GM23338 (cell line): ENCODE measurements at regions not wholly inside any gene's neighbourhood (a gene's known extent, or its start where the extent isn't known, plus 50 kb on each side); places are given as distances from the start of the nearest gene placed in this dataset.

ENCODE experiments used
- ATAC-seq: fragments of 200-7000 bp; cut with Tn5 transposase; 3 replicates; pipeline ENCODE4 v1.9.1; 2020
- DNase-seq: peaks from one replicate; pipeline ENCODE4 v3.0.0-alpha.2; 2015; ENCODE audit warnings: low spot score
- H2AFZ ChIP-seq: fragments of 200-600 bp; sonication (generic); 2 replicates; pipeline ENCODE4 v1.8.0; 2016; ENCODE audit warnings: antibody characterized with exemption, mild to moderate bottlenecking, moderate library complexity
- H3F3A ChIP-seq: fragments of 200-600 bp; sonication (generic); replicated peaks from 2 replicates; pipeline ENCODE4 v1.8.0; 2017; ENCODE audit warnings: antibody characterized with exemption, mixed run types, low read depth
- H3K27ac ChIP-seq: fragments of 200-600 bp; sonication (generic); 2 replicates; pipeline ENCODE4 v1.6.1; 2016; ENCODE audit warnings: low read depth
- H3K27me3 ChIP-seq: fragments of 200-600 bp; sonication (generic); 2 replicates; pipeline ENCODE4 v1.8.0; 2016; ENCODE audit warnings: mild to moderate bottlenecking, mixed run types, moderate library complexity; ENCODE audit not compliant: insufficient read depth
- H3K36me3 ChIP-seq: fragments of 200-600 bp; sonication (generic); 2 replicates; pipeline ENCODE4 v1.8.0; 2016; ENCODE audit warnings: mild to moderate bottlenecking; ENCODE audit not compliant: insufficient read depth
- H3K4me1 ChIP-seq: fragments of 200-600 bp; sonication (generic); 2 replicates; pipeline ENCODE4 v1.8.0; 2016; ENCODE audit warnings: mild to moderate bottlenecking, moderate library complexity; ENCODE audit not compliant: insufficient read depth
- H3K4me2 ChIP-seq: fragments of 200-600 bp; sonication (generic); 2 replicates; pipeline ENCODE4 v1.7.1; 2017; ENCODE audit warnings: mixed run types
- H3K4me3 ChIP-seq: fragments of 200-600 bp; sonication (generic); 2 replicates; pipeline ENCODE4 v1.6.1; 2016; ENCODE audit warnings: mixed run types
- H3K79me2 ChIP-seq: fragments of 200-600 bp; sonication (generic); replicated peaks from 2 replicates; pipeline ENCODE4 v1.8.0; 2017; ENCODE audit warnings: mild to moderate bottlenecking; ENCODE audit not compliant: insufficient read depth
- H3K9me2 ChIP-seq: fragments of 200-600 bp; sonication (generic); 2 replicates; pipeline ENCODE4 v1.8.0; 2017; ENCODE audit not compliant: insufficient read depth
- H4K20me1 ChIP-seq: fragments of 200-600 bp; sonication (generic); replicated peaks from 2 replicates; pipeline ENCODE4 v1.8.0; 2017; ENCODE audit warnings: mild to moderate bottlenecking; ENCODE audit not compliant: insufficient read depth
- H3K27ac Mint-ChIP-seq: 2 replicates; pipeline ENCODE4 v1.8.0; 2020; ENCODE audit warnings: inconsistent platforms, mild to moderate bottlenecking, moderate library complexity, mixed read lengths
- H3K27me3 Mint-ChIP-seq: 3 replicates; pipeline ENCODE4 v1.8.0; 2022; ENCODE audit warnings: low read depth, mild to moderate bottlenecking, moderate library complexity, mixed read lengths, inconsistent platforms; ENCODE audit not compliant: insufficient read depth, poor library complexity
- H3K36me3 Mint-ChIP-seq: 3 replicates; pipeline ENCODE4 v1.8.0; 2021; ENCODE audit warnings: low read depth, mild to moderate bottlenecking, inconsistent platforms, moderate library complexity, mixed read lengths
- H3K4me1 Mint-ChIP-seq: 3 replicates; pipeline ENCODE4 v1.8.0; 2020; ENCODE audit warnings: mild to moderate bottlenecking, inconsistent platforms, mixed read lengths
- H3K4me3 Mint-ChIP-seq: 3 replicates; pipeline ENCODE4 v1.8.0; 2021; ENCODE audit warnings: moderate library complexity, mild to moderate bottlenecking, inconsistent platforms, mixed read lengths
- H3K9me3 Mint-ChIP-seq: 3 replicates; pipeline ENCODE4 v1.8.0; 2020; ENCODE audit warnings: moderate library complexity, mild to moderate bottlenecking, inconsistent platforms, mixed read lengths
- CREB1 ChIP-seq: fragments of 250-450 bp; sonication (Bioruptor Pico); IDR thresholded peaks from 2 replicates; pipeline ENCODE4 v1.5.0; 2020; ENCODE audit warnings: low read depth, mild to moderate bottlenecking, moderate library complexity
- CTCF ChIP-seq, 2 experiments: fragments of 200-600 bp in 1 of 2; sonication (generic) in 1 of 2; conservative IDR thresholded peaks; 2 replicates each; pipeline versions ENCODE4 v1.5.1 to v1.6.1; 2016 to 2017; ENCODE audit warnings: antibody characterized with exemption in 2 of 2, low read depth in 2 of 2, mild to moderate bottlenecking in 2 of 2, moderate library complexity in 1 of 2
- ETS1 ChIP-seq: IDR thresholded peaks from 2 replicates; pipeline ENCODE4 v1.6.1; 2016; ENCODE audit warnings: antibody characterized with exemption
- EZH2 ChIP-seq: fragments of 200-600 bp; sonication (generic); IDR thresholded peaks from one replicate; pipeline ENCODE4 v1.8.0; 2017; ENCODE audit warnings: antibody characterized with exemption, mild to moderate bottlenecking, low read depth; ENCODE audit not compliant: unreplicated experiment
- EZH2phosphoT487 ChIP-seq: fragments of 200-600 bp; sonication (generic); IDR thresholded peaks from one replicate; pipeline ENCODE4 v1.8.1; 2018; ENCODE audit warnings: antibody characterized with exemption; ENCODE audit not compliant: unreplicated experiment
- JUNB ChIP-seq: IDR thresholded peaks from one replicate; pipeline ENCODE4 v1.6.1; 2016; ENCODE audit warnings: antibody characterized with exemption; ENCODE audit not compliant: unreplicated experiment
- NANOG ChIP-seq: IDR thresholded peaks from 2 replicates; pipeline ENCODE4 v1.6.1; 2016; ENCODE audit warnings: antibody characterized with exemption, borderline replicate concordance
- POLR2AphosphoS5 ChIP-seq: IDR thresholded peaks from 2 replicates; pipeline ENCODE4 v1.6.1; 2016; ENCODE audit warnings: antibody characterized with exemption, low read depth
- REST ChIP-seq: IDR thresholded peaks from one replicate; pipeline ENCODE4 v1.6.1; 2018; ENCODE audit warnings: antibody characterized with exemption; ENCODE audit not compliant: unreplicated experiment
- STAT1 ChIP-seq: IDR thresholded peaks from one replicate; pipeline ENCODE4 v1.6.1; 2016; ENCODE audit warnings: antibody characterized with exemption; ENCODE audit not compliant: unreplicated experiment
- ZNF114 ChIP-seq: fragments of 250-450 bp; sonication (Bioruptor Pico); IDR thresholded peaks from 2 replicates; pipeline ENCODE4 v1.5.0; 2020; ENCODE audit warnings: mild to moderate bottlenecking, moderate library complexity
- ZNF331 ChIP-seq: fragments of 250-450 bp; sonication (Bioruptor Pico); IDR thresholded peaks from 2 replicates; pipeline ENCODE4 v1.5.0; 2020; ENCODE audit warnings: low read depth, mild to moderate bottlenecking, moderate library complexity
- ZNF462 ChIP-seq: fragments of 250-450 bp; sonication (Bioruptor Pico); IDR thresholded peaks from 2 replicates; pipeline ENCODE4 v1.5.0; 2020; ENCODE audit warnings: mild to moderate bottlenecking, moderate library complexity

DNA sequence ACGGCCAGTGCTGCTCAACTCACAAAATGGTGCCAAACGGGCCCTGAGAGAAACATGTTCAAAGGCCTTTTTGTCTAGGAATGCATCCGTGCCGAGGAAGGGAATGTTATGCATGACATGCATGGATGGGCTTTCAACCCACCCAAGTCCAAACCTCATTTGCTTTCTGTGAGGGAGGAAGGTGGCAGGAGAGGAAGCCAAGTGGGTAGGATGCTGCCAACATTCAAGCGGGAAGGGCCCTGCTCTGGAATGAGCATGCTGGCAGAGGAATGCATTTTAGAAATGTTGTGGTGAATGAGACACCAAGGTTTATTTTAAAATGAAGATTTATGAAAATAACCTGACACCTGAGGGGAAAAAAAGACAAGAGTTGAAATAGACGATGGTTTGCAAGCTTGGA, 479.1 kb downstream of the CCDC171 start:
- Histone ChIP-seq H3K27ac (no peak overlapping the region), H3F3A (no peaks in the 10 kb centered on the region), H3K9me2 (0 out of 2 replicates have a peak, but pooled peaks cover 3% of the 10 kb centered on the region), H4K20me1 (no peaks in the 10 kb centered on the region), H2AFZ (no peak overlapping the region), H3K27me3 (no peaks in the 10 kb centered on the region), H3K4me3 (no peak overlapping the region), H3K79me2 (no peaks in the 10 kb centered on the region), H3K4me1 (no peaks in the 10 kb centered on the region; the same call in 1 of the 2 replicates), H3K36me3 (no peaks in the 10 kb centered on the region; the same call in 1 of the 2 replicates), H3K4me2 (no peak overlapping the region)
- ATAC-seq, result no peak
- Mint-ChIP-seq H3K27ac (no peak overlapping the region), H3K36me3 (no peaks in the 10 kb centered on the region), H3K27me3 (no peaks in the 10 kb centered on the region), H3K9me3 (peaks cover 4% of the 10 kb centered on the region), H3K4me3 (no peak overlapping the region), H3K4me1 (peaks cover 14% of the 10 kb centered on the region)
- TF ChIP-seq POLR2AphosphoS5 (no peak), NANOG (no peak), CTCF (conservative IDR thresholded peaks at IDR 0.05; ENCODE audit: low read depth in 2 of 2) (no peak), ETS1 (no peak), EZH2 (no peak), REST (no peak), CREB1 (no peak), ZNF114 (no peak), STAT1 (no peak), ZNF331 (CRISPR knock-in tag) (no peak), ZNF462 (CRISPR knock-in tag) (no peak), JUNB (no peak), EZH2phosphoT487 (no peak)
- no peak for DNase-seq
